Duodenal mucosa (tissue), 2 donors: ENCODE measurements at regions not wholly inside any gene's neighbourhood (a gene's known extent, or its start where the extent isn't known, plus 50 kb on each side); places are given as distances from the start of the nearest gene placed in this dataset.

Experiments used
- H3K27ac ChIP-seq: one replicate; pipeline ENCODE4 v1.7.0; 2013; ENCODE audit warnings: low read depth, low read length
- H3K27me3 ChIP-seq, 2 donors: one replicate each; pipeline ENCODE4 v1.7.0; 2013; ENCODE audit warnings: low read length in 2 of 2, control low read depth in 1 of 2; ENCODE audit not compliant: insufficient read depth in 2 of 2, control insufficient read depth in 1 of 2
- H3K36me3 ChIP-seq, 2 donors: one replicate each; pipeline ENCODE4 v1.7.0; 2013; ENCODE audit warnings: low read length in 2 of 2, control low read depth in 1 of 2; ENCODE audit not compliant: insufficient read depth in 2 of 2, control insufficient read depth in 1 of 2
- H3K4me1 ChIP-seq, 2 donors: one replicate each; pipeline ENCODE4 v1.7.0; 2013; ENCODE audit warnings: low read length in 2 of 2, control low read depth in 1 of 2; ENCODE audit not compliant: insufficient read depth in 2 of 2, control insufficient read depth in 1 of 2
- H3K4me3 ChIP-seq, 2 donors: one replicate each; pipeline ENCODE4 v1.7.0; 2013; ENCODE audit warnings: low read length in 2 of 2, low read depth in 1 of 2
- H3K9ac ChIP-seq, 2 donors: one replicate each; pipeline ENCODE4 v1.7.0; 2013; ENCODE audit warnings: low read length in 2 of 2, low read depth in 1 of 2
- H3K9me3 ChIP-seq, 2 donors: one replicate each; pipeline ENCODE4 v1.7.0; 2013; ENCODE audit warnings: low read length in 2 of 2, control low read depth in 1 of 2; ENCODE audit not compliant: control insufficient read depth in 1 of 2

DNA sequence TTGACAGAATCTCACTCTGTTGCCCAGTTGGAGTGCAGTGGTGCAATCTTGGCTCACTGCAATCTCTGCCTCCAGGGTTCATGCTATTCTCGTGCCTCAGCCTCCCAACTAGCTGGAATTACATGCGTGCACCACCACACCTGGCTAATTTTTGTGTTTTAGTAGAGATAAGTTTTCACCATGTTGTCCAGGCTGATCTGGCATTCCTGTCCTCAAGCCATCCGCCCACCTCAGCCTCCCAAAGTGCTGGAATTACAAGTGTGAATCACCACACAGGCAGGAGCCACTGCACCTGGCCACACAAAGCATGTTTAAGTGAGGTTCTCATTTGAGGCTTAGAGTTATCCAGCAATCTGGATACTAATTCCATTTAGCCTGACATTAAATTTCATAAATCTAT is 180.9 kb upstream of the GRID2 start:
- H3K9ac ChIP-seq: no peak overlapping the region
- no peaks in the 10 kb centered on the region for H3K36me3 ChIP-seq
- H3K4me1 ChIP-seq: no peaks in the 10 kb centered on the region
- H3K9me3 ChIP-seq: no peaks in the 10 kb centered on the region
- no peak overlapping the region for H3K27ac ChIP-seq
- H3K27me3 ChIP-seq: no peaks in the 10 kb centered on the region
- H3K4me3 ChIP-seq: no peak overlapping the region

DNA sequence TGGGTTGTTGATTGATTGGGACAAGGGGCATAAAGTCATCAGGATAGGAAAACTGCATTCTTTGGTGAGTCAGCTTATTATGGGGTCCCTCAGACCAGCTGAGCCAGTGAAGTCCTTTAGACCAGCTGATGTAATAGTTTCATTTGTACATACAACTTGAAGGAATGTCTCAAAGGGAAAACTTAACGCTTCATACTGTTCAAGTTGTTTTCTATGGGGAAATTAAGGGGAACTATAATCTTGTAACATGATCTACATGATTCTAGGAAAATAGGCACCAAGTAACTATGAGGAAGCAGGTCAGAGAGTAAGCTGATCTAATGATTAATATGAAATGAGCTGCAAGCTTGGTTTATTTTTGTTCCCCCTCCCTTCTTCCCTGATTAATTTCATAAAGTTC is 175.1 kb upstream of the GRID2 start:
- Histone ChIP-seq H3K9ac (no peak overlapping the region), H3K9me3 (no peaks in the 10 kb centered on the region), H3K4me3 (no peak overlapping the region), H3K4me1 (no peaks in the 10 kb centered on the region), H3K36me3 (no peaks in the 10 kb centered on the region), H3K27ac (no peak overlapping the region), H3K27me3 (no peaks in the 10 kb centered on the region)

GRCh38 chr4:92129408-92129994 is 174.3 kb upstream of the GRID2 start:
- H3K4me1 ChIP-seq: no peaks in the 10 kb centered on the region
- no peak overlapping the region for H3K27ac ChIP-seq
- H3K9me3 ChIP-seq: no peaks in the 10 kb centered on the region
- H3K27me3 ChIP-seq: no peaks in the 10 kb centered on the region
- H3K36me3 ChIP-seq: no peaks in the 10 kb centered on the region
- no peak overlapping the region for H3K9ac ChIP-seq
- H3K4me3 ChIP-seq: no peak overlapping the region

- Histone ChIP-seq H3K9ac (no peak overlapping the region), H3K27me3 (no peaks in the 10 kb centered on the region), H3K4me1 (no peaks in the 10 kb centered on the region), H3K9me3 (peaks cover 0 to 4% of the 10 kb centered on the region in 2 donors), H3K4me3 (no peak overlapping the region), H3K36me3 (no peaks in the 10 kb centered on the region), H3K27ac (no peak overlapping the region)
Observed at GRCh38 chr4:92136434-92136833, 167.3 kb upstream of the GRID2 start.

- no peaks in the 10 kb centered on the region for H3K27me3 ChIP-seq
- no peak overlapping the region for H3K27ac ChIP-seq
- no peaks in the 10 kb centered on the region for H3K36me3 ChIP-seq
- no peaks in the 10 kb centered on the region for H3K9me3 ChIP-seq
- H3K9ac ChIP-seq: no peak overlapping the region
- no peaks in the 10 kb centered on the region for H3K4me1 ChIP-seq
- no peak overlapping the region for H3K4me3 ChIP-seq
Observed at GRCh38 chr4:92163348-92163747, 140.4 kb upstream of the GRID2 start.

DNA sequence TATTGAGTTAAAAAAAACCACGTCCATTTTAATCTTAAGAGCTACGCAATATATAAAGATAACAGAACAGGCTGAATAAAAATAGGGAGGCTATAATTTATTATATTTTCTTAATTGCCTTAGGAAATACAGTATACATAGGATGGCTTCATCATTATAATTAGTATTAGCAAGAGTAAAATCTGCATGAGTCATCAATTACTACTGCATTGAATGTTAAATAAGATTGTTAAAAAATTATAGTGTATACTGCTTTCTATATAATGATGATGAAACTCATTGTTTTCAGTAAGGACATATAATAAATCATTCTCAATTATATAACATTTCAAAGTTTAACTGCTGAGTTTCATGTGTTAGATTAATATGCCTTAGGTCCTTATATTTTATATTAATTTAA is 133.4 kb upstream of the GRID2 start:
- H3K27me3 ChIP-seq: no peaks in the 10 kb centered on the region
- H3K9ac ChIP-seq: no peak overlapping the region
- H3K4me1 ChIP-seq: no peaks in the 10 kb centered on the region
- H3K4me3 ChIP-seq: no peak overlapping the region
- H3K9me3 ChIP-seq: no peaks in the 10 kb centered on the region
- H3K36me3 ChIP-seq: no peaks in the 10 kb centered on the region
- no peak overlapping the region for H3K27ac ChIP-seq

- no peaks in the 10 kb centered on the region for H3K9me3 ChIP-seq
- H3K36me3 ChIP-seq: no peaks in the 10 kb centered on the region
- no peak overlapping the region for H3K4me3 ChIP-seq
- H3K4me1 ChIP-seq: no peaks in the 10 kb centered on the region
- H3K27me3 ChIP-seq: no peaks in the 10 kb centered on the region
- no peak overlapping the region for H3K27ac ChIP-seq
- no peak overlapping the region for H3K9ac ChIP-seq
Observed at GRCh38 chr4:92172203-92172602, 131.6 kb upstream of the GRID2 start.

GRCh38 chr4:92175250-92175649 is 128.5 kb upstream of the GRID2 start:
- Histone ChIP-seq H3K4me1 (no peaks in the 10 kb centered on the region), H3K9ac (no peak overlapping the region), H3K9me3 (no peaks in the 10 kb centered on the region), H3K27me3 (no peaks in the 10 kb centered on the region), H3K36me3 (no peaks in the 10 kb centered on the region), H3K4me3 (no peak overlapping the region), H3K27ac (no peak overlapping the region)

GRCh38 chr4:92182006-92182735 is 121.6 kb upstream of the GRID2 start:
- Histone ChIP-seq H3K9ac (no peak overlapping the region), H3K4me1 (no peaks in the 10 kb centered on the region), H3K27ac (no peak overlapping the region), H3K27me3 (no peaks in the 10 kb centered on the region), H3K36me3 (no peaks in the 10 kb centered on the region), H3K9me3 (peaks cover 0 to 7% of the 10 kb centered on the region in 2 donors), H3K4me3 (no peak overlapping the region)

DNA sequence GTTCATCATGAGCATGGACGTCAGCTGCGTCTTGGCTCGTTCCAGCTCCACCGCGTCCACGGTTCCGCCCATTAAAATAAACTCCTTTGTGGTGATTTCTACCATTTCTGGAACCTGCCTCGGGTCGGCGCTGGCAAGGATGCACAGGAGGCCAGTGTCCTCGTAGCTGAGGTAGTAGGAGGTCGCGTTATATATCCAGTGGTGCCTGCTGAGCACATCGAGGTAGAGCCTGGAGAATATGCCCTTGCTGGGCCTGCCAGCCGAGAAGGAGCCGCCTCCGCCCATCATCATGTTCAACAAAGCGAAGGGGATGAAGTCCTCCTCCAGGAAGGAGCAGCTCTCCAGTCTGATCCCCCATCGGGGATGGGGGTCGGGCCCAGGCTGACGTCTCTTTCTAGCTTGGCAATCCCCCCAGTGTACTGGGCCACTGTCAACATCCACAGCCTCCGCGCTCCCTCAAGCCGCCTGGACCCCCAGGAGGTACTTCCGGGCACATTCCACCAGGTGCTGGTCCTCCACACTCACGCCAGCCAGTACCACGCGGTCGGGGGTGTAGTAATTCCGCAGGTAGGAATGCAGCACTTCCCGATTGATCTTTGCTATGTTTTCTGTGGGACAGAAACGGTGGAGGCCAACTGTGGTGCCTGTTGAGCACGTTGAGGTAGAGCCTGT is 120.9 kb upstream of the GRID2 start:
- H3K4me3 ChIP-seq: no peak overlapping the region
- no peaks in the 10 kb centered on the region for H3K4me1 ChIP-seq
- no peak overlapping the region for H3K27ac ChIP-seq
- no peaks in the 10 kb centered on the region for H3K36me3 ChIP-seq
- H3K27me3 ChIP-seq: no peaks in the 10 kb centered on the region
- peaks cover 0 to 7% of the 10 kb centered on the region in 2 donors for H3K9me3 ChIP-seq
- H3K9ac ChIP-seq: no peak overlapping the region
